Astrocyte (in vitro differentiated cells and primary cell): ENCODE measurements at regions not wholly inside any gene's neighbourhood (a gene's known extent, or its start where the extent isn't known, plus 50 kb on each side); places are given as distances from the start of the nearest gene placed in this dataset.

Experiments
- DNase-seq: peaks from one replicate; pipeline ENCODE4 v3.0.0-alpha.2; 2010; ENCODE audit warnings: low read depth
- FAIRE-seq: peaks from 2 replicates; lab custom pipeline; 2011; peaks lifted over from hg19 to GRCh38; lab: Jason Lieb, UNC
- H2AFZ ChIP-seq: 2 replicates; pipeline ENCODE4 v1.6.0; 2012; ENCODE audit warnings: low read depth, low read length, inconsistent platforms
- H3K27ac ChIP-seq: 2 replicates; pipeline ENCODE4 v1.5.1; 2011; ENCODE audit warnings: low read depth, low read length, inconsistent platforms
- H3K27me3 ChIP-seq: 2 replicates; pipeline ENCODE4 v1.6.0; 2011; ENCODE audit warnings: low read length, inconsistent platforms; ENCODE audit not compliant: insufficient read depth
- H3K36me3 ChIP-seq: 2 replicates; pipeline ENCODE4 v1.5.1; 2011; ENCODE audit warnings: low read length, inconsistent platforms; ENCODE audit not compliant: insufficient read depth
- H3K4me1 ChIP-seq: 2 replicates; pipeline ENCODE4 v1.5.1; 2011; ENCODE audit warnings: low read length, inconsistent platforms; ENCODE audit not compliant: insufficient read depth
- H3K4me2 ChIP-seq: 2 replicates; pipeline ENCODE4 v1.6.0; 2012; ENCODE audit warnings: low read length, inconsistent platforms
- H3K4me3 ChIP-seq: 2 replicates; pipeline ENCODE4 v1.5.1; 2011; ENCODE audit warnings: low read depth, mild to moderate bottlenecking, low read length, inconsistent platforms; ENCODE audit not compliant: insufficient read depth
- H3K79me2 ChIP-seq: 2 replicates; pipeline ENCODE4 v1.6.0; 2012; ENCODE audit warnings: mild to moderate bottlenecking, low read length, inconsistent platforms; ENCODE audit not compliant: insufficient read depth
- H3K9ac ChIP-seq: 2 replicates; pipeline ENCODE4 v1.6.0; 2012; ENCODE audit warnings: mild to moderate bottlenecking, low read length, inconsistent platforms
- H3K9me3 ChIP-seq: 2 replicates; pipeline ENCODE4 v1.5.1; 2012; ENCODE audit warnings: low read depth, mild to moderate bottlenecking, low read length, inconsistent platforms; ENCODE audit not compliant: insufficient read depth
- H4K20me1 ChIP-seq: 2 replicates; pipeline ENCODE4 v1.6.0; 2012; ENCODE audit warnings: low read length, inconsistent platforms; ENCODE audit not compliant: insufficient read depth
- H3K27ac Mint-ChIP-seq: one replicate; pipeline ENCODE4 v1.8.0; 2021; ENCODE audit warnings: mild to moderate bottlenecking, mixed read lengths; ENCODE audit not compliant: unreplicated experiment
- H3K27me3 Mint-ChIP-seq: one replicate; pipeline ENCODE4 v1.8.0; 2021; ENCODE audit warnings: low read depth, mixed read lengths; ENCODE audit not compliant: unreplicated experiment
- H3K36me3 Mint-ChIP-seq: one replicate; pipeline ENCODE4 v1.8.0; 2021; ENCODE audit warnings: low read depth, mixed read lengths; ENCODE audit not compliant: unreplicated experiment
- H3K4me1 Mint-ChIP-seq: one replicate; pipeline ENCODE4 v1.8.0; 2021; ENCODE audit warnings: low read depth, mixed read lengths; ENCODE audit not compliant: unreplicated experiment
- H3K4me3 Mint-ChIP-seq: one replicate; pipeline ENCODE4 v1.8.0; 2021; ENCODE audit warnings: mild to moderate bottlenecking, moderate library complexity, mixed read lengths; ENCODE audit not compliant: unreplicated experiment
- H3K9me3 Mint-ChIP-seq: one replicate; pipeline ENCODE4 v1.8.0; 2021; ENCODE audit warnings: mild to moderate bottlenecking, mixed read lengths; ENCODE audit not compliant: unreplicated experiment
- EZH2 ChIP-seq: IDR thresholded peaks from 2 replicates; pipeline ENCODE4 v1.6.1; 2012; ENCODE audit warnings: mild to moderate bottlenecking, low read length, inconsistent platforms; ENCODE audit not compliant: insufficient read depth
- TF ChIP-seq, protein P1 (sequence below): IDR thresholded peaks from 2 replicates; pipeline ENCODE4 v1.5.1; 2011; ENCODE audit warnings: low read depth, mild to moderate bottlenecking, inconsistent platforms, low read length, moderate library complexity; ENCODE audit not compliant: insufficient read depth

DNA sequence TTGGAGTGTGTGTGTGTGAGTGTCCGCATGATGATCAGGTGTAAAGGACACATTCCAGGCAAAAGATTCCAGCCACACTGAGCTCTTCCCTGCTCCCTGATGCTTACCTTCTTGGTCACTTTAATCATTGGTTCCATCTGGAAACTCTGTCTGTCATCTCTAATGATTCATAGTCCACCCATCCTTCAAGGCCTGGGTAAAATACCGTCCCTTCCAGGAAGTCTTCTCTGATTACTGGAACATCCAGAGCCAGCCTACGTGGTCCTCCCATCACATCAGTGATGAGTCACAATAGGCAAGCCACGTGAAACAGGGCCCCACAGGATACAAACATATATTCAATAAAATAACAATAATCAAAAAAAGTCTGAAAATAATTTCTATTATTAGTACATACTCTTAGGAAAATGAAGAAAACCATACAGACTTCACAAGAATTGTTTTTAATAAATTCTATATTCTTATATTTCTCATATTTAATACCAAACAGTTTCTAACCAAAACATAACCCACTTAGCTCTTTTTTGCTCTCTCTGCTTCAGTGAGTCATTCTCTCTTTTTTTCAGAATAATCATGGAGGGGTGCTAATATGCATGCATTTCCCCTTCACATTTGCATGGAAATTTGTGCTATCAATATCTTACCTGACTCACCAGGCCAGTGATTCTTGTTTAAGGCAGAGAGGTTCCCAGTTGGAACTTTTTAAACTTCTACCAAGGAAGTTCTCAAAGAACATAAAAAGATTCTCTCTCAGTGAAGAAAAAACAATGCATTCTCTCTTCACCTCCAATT lies 263.2 kb downstream of the TOX3 start:
- Mint-ChIP-seq H3K4me3 (no peak overlapping the region), H3K4me1 (peaks cover 4% of the 10 kb centered on the region), H3K27me3 (no peaks in the 10 kb centered on the region), H3K27ac (no peak overlapping the region), H3K9me3 (peaks cover 2% of the 10 kb centered on the region), H3K36me3 (no peaks in the 10 kb centered on the region)
- Histone ChIP-seq H3K79me2 (no peaks in the 10 kb centered on the region), H2AFZ (no peak overlapping the region), H3K4me2 (no peak overlapping the region), H3K27me3 (no peaks in the 10 kb centered on the region), H3K4me3 (no peak overlapping the region), H3K9me3 (no peaks in the 10 kb centered on the region), H4K20me1 (no peaks in the 10 kb centered on the region), H3K9ac (no peak overlapping the region), H3K36me3 (no peaks in the 10 kb centered on the region), H3K4me1 (no peaks in the 10 kb centered on the region), H3K27ac (no peak overlapping the region)
- DNase-seq = no peak
- FAIRE-seq = no peak
- TF ChIP-seq, protein P1, sequence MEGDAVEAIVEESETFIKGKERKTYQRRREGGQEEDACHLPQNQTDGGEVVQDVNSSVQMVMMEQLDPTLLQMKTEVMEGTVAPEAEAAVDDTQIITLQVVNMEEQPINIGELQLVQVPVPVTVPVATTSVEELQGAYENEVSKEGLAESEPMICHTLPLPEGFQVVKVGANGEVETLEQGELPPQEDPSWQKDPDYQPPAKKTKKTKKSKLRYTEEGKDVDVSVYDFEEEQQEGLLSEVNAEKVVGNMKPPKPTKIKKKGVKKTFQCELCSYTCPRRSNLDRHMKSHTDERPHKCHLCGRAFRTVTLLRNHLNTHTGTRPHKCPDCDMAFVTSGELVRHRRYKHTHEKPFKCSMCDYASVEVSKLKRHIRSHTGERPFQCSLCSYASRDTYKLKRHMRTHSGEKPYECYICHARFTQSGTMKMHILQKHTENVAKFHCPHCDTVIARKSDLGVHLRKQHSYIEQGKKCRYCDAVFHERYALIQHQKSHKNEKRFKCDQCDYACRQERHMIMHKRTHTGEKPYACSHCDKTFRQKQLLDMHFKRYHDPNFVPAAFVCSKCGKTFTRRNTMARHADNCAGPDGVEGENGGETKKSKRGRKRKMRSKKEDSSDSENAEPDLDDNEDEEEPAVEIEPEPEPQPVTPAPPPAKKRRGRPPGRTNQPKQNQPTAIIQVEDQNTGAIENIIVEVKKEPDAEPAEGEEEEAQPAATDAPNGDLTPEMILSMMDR = no peak
- no peak for TF ChIP-seq EZH2

DNA sequence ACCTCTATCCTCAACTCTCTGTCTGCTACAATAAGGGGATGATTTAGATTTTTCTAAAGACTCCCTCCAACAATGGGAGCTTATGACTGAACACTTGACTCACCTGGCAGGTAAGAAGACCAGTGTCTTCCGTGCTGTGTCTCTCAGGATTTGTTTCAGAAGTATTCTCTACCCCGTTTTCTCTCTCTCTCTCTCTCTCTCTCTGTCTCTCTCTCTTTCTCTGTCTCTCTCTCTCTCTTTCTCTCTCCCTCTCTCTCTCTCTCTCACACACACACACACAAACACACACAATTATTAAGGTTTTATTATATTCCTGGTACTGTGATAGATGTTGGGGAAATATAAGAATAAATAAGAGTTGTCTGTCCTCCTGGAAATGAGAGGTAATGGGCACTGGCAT lies 263.9 kb downstream of the TOX3 start:
- DNase-seq = peak; percentile 61

DNA sequence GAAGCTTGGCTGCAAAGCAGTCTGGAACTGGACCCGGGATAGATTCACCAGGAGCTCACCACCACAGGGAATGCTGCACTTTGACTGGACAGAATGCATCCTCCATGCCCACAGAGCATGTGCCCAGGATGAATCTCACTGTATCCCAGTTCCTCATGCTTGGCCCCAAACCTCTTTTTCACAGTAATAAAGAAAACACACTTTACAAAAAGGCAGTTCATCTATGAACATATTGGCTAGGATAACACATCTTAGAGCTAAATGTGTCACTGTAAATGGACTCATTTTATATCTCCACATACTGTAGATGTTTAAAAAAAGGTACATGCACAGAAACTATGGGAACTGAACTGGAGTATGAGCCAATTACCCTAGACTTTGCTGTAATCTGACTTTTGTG lies 266.9 kb downstream of the TOX3 start:
- no peaks in the 10 kb centered on the region for H3K27me3 Mint-ChIP-seq
- TF ChIP-seq EZH2 = no peak

More for the DNA sequence above, 263.9 kb downstream of the TOX3 start:
- Histone ChIP-seq H3K4me1 (no peaks in the 10 kb centered on the region), H3K9me3 (no peaks in the 10 kb centered on the region), H2AFZ (no peak overlapping the region), H3K27ac (no peak overlapping the region), H3K4me3 (no peak overlapping the region), H3K79me2 (no peaks in the 10 kb centered on the region), H3K9ac (no peak overlapping the region), H4K20me1 (no peaks in the 10 kb centered on the region), H3K4me2 (no peak overlapping the region), H3K36me3 (no peaks in the 10 kb centered on the region), H3K27me3 (no peaks in the 10 kb centered on the region)
- no peak for FAIRE-seq
- H3K9me3 Mint-ChIP-seq = peaks cover 2% of the 10 kb centered on the region
- no peak overlapping the region for H3K27ac Mint-ChIP-seq
- no peak overlapping the region for H3K4me3 Mint-ChIP-seq
- TF ChIP-seq EZH2 = no peak
- no peaks in the 10 kb centered on the region for H3K27me3 Mint-ChIP-seq
- H3K4me1 Mint-ChIP-seq = peaks cover 4% of the 10 kb centered on the region
- no peaks in the 10 kb centered on the region for H3K36me3 Mint-ChIP-seq

More for the DNA sequence above, 266.9 kb downstream of the TOX3 start:
- H3K4me1 ChIP-seq = no peaks in the 10 kb centered on the region
- Mint-ChIP-seq H3K36me3 (no peaks in the 10 kb centered on the region), H3K9me3 (no peaks in the 10 kb centered on the region), H3K27ac (no peak overlapping the region), H3K4me1 (peaks cover 4% of the 10 kb centered on the region), H3K4me3 (no peak overlapping the region)
- FAIRE-seq = no peak
- no peak overlapping the region for H3K4me2 ChIP-seq
- no peak overlapping the region for H3K9ac ChIP-seq
- no peaks in the 10 kb centered on the region for H3K36me3 ChIP-seq
- DNase-seq = no peak
- H3K27ac ChIP-seq = no peak overlapping the region
- no peaks in the 10 kb centered on the region for H4K20me1 ChIP-seq
- no peak overlapping the region for H3K4me3 ChIP-seq
- no peaks in the 10 kb centered on the region for H3K9me3 ChIP-seq
- H3K79me2 ChIP-seq = no peaks in the 10 kb centered on the region
- H2AFZ ChIP-seq = no peak overlapping the region
- no peaks in the 10 kb centered on the region for H3K27me3 ChIP-seq
